Type B pancreatic cell (in vitro differentiated cells): ENCODE measurements at regions not wholly inside any gene's neighbourhood (a gene's known extent, or its start where the extent isn't known, plus 50 kb on each side); places are given as distances from the start of the nearest gene placed in this dataset.

Experiments
- DNase-seq: peaks from one replicate; pipeline ENCODE4 v3.0.0; 2021; ENCODE audit warnings: mixed read lengths; ENCODE audit not compliant: unreplicated experiment; ENCODE audit errors: extremely low spot score
- H3K27ac Mint-ChIP-seq: 2 replicates; pipeline ENCODE4 v1.8.0; 2021; ENCODE audit warnings: mild to moderate bottlenecking, mixed read lengths
- H3K27me3 Mint-ChIP-seq: 2 replicates; pipeline ENCODE4 v1.8.0; 2021; ENCODE audit warnings: mixed read lengths
- H3K36me3 Mint-ChIP-seq: 2 replicates; pipeline ENCODE4 v1.8.0; 2021; ENCODE audit warnings: mixed read lengths
- H3K4me1 Mint-ChIP-seq: one replicate; pipeline ENCODE4 v1.8.0; 2021; ENCODE audit warnings: mixed read lengths; ENCODE audit not compliant: unreplicated experiment
- H3K4me3 Mint-ChIP-seq: 2 replicates; pipeline ENCODE4 v1.8.0; 2021; ENCODE audit warnings: mild to moderate bottlenecking, mixed read lengths
- H3K9me3 Mint-ChIP-seq: 2 replicates; pipeline ENCODE4 v1.8.0; 2021; ENCODE audit warnings: mixed read lengths
- CTCF ChIP-seq: fragments of 200-600 bp; sonication (generic); conservative IDR thresholded peaks from 2 replicates; pipeline ENCODE4 v1.5.0; 2021; ENCODE audit warnings: antibody characterized with exemption, mild to moderate bottlenecking

DNA sequence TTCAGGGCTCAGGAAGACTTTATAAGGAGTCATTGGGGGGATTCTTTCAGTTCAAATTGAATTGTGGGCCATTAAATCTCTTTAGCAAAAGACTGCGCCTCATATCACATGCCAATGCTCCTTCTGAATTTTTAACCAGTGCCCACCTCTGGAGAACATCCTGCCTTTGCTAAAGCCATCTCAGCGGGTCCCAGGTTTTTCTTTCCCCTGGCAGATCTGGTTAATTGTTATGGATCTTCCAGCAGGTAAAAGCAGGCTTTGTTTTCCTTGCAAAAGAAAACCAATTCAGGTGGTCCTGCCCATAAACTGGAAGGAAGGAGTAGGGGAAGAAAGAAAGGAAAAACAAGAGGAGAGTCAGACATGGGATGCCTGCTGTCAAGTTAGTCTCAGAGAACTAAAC, 298.2 kb downstream of the LRFN2 start:
- H3K4me3 Mint-ChIP-seq = no peak overlapping the region

DNA sequence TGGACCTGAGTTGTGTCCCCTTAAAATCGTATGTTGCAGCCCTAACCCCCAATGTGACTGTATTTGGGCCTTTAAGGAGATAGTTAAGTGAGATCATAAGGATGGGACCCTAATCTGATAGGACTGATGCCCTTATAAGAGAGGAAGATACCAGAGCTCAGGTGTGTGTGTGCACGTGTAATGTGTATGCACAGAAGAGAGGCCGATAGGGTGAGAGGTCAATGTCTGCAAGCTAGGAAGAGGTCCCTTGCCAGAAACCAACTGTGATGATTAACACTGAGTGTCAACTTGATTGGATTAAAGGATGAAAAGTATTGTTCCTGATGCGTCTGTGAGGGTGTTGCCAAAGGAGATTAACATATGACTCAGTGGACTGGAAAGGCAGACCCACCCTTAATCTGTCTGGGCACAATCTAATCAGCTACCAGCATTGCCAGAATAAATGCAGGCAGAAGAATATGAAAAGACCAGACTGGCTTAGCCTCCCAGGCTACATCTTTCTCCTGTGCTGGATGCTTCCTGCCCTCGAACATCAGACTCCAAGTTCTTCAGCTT, 299.8 kb downstream of the LRFN2 start:
- peaks cover 50% of the 10 kb centered on the region for H3K27me3 Mint-ChIP-seq
- no peak for TF ChIP-seq CTCF
- H3K9me3 Mint-ChIP-seq = no peaks in the 10 kb centered on the region
- H3K27ac Mint-ChIP-seq = no peak overlapping the region
- no peaks in the 10 kb centered on the region for H3K4me1 Mint-ChIP-seq
- DNase-seq = no peak
- no peaks in the 10 kb centered on the region for H3K36me3 Mint-ChIP-seq
- H3K4me3 Mint-ChIP-seq = no peak overlapping the region

More for the DNA sequence above, 298.2 kb downstream of the LRFN2 start:
- Mint-ChIP-seq H3K9me3 (no peaks in the 10 kb centered on the region), H3K36me3 (no peaks in the 10 kb centered on the region), H3K27me3 (peaks cover 48% of the 10 kb centered on the region), H3K4me1 (peaks cover 8% of the 10 kb centered on the region), H3K27ac (no peak overlapping the region)
- DNase-seq = no peak
- TF ChIP-seq CTCF = no peak

DNA sequence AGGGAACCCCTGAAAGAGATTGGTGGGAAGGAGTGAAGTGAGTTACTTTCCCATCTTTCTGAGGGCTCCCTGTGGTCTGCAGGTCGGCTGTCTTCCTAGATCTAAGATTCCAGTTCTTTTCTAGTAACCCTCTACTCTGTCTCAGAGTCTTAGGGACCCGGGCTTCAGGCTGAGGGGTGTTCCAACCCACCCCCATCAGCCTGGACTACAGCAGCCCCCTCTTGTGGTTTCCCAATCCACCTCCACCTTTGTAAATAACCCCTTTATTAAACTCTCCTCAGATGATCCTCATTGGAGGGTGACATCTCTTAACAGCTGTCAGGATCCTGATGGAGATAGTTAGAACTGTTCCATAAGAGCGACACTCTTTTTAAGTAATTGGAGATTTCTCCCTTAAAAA, 300.4 kb downstream of the LRFN2 start:
- DNase-seq = no peak
- no peaks in the 10 kb centered on the region for H3K36me3 Mint-ChIP-seq
- H3K9me3 Mint-ChIP-seq = no peaks in the 10 kb centered on the region
- no peaks in the 10 kb centered on the region for H3K4me1 Mint-ChIP-seq
- TF ChIP-seq CTCF = no peak
- H3K4me3 Mint-ChIP-seq = no peak overlapping the region
- peaks cover 50% of the 10 kb centered on the region for H3K27me3 Mint-ChIP-seq
- H3K27ac Mint-ChIP-seq = no peak overlapping the region

GRCh38 chr6:40285996-40286395, 301.2 kb downstream of the LRFN2 start:
- Mint-ChIP-seq H3K4me1 (no peaks in the 10 kb centered on the region), H3K9me3 (no peaks in the 10 kb centered on the region), H3K27me3 (peaks cover 52% of the 10 kb centered on the region), H3K27ac (no peak overlapping the region), H3K36me3 (no peaks in the 10 kb centered on the region), H3K4me3 (no peak overlapping the region)
- TF ChIP-seq CTCF = no peak
- DNase-seq = no peak

DNA sequence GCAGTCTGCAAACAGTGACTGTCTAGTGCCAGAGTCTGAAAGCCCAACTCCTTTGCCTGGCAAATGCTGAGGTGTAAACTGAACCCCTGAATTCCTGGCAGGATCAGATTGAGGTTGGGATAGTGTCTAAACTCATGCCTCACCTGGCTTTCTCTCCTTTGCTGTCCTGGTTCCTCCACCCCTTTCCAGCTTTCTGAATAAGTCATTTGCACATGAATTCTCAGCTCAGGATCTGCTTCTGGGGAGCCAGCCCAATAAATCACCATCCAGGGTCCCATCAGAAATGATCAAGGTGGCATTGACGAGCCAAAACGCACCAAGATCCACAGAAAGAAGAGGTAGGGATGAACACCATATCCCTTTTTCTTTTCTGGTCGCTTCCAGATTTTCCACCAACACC, 301.6 kb downstream of the LRFN2 start:
- Mint-ChIP-seq H3K9me3 (no peaks in the 10 kb centered on the region), H3K4me1 (no peaks in the 10 kb centered on the region), H3K36me3 (no peaks in the 10 kb centered on the region), H3K27ac (no peak overlapping the region), H3K27me3 (peaks cover 51% of the 10 kb centered on the region), H3K4me3 (no peak overlapping the region)
- TF ChIP-seq CTCF = no peak
- no peak for DNase-seq

- no peaks in the 10 kb centered on the region for H3K4me1 Mint-ChIP-seq
- H3K36me3 Mint-ChIP-seq = no peaks in the 10 kb centered on the region
- H3K9me3 Mint-ChIP-seq = no peaks in the 10 kb centered on the region
- no peak for DNase-seq
- H3K4me3 Mint-ChIP-seq = no peak overlapping the region
- no peak for TF ChIP-seq CTCF
- peaks cover 49% of the 10 kb centered on the region for H3K27me3 Mint-ChIP-seq
- no peak overlapping the region for H3K27ac Mint-ChIP-seq
These were observed 304.2 kb downstream of the LRFN2 start for GRCh38 chr6:40282986-40283385.
